NCI-H2107 (cell line): ENCODE measurements at regions not wholly inside any gene's neighbourhood (a gene's known extent, or its start where the extent isn't known, plus 50 kb on each side); places are given as distances from the start of the nearest gene placed in this dataset.

Source experiments
- DNase-seq: peaks from one replicate; lab custom pipeline; 2025; lab: John Stamatoyannopoulos, UW

DNA sequence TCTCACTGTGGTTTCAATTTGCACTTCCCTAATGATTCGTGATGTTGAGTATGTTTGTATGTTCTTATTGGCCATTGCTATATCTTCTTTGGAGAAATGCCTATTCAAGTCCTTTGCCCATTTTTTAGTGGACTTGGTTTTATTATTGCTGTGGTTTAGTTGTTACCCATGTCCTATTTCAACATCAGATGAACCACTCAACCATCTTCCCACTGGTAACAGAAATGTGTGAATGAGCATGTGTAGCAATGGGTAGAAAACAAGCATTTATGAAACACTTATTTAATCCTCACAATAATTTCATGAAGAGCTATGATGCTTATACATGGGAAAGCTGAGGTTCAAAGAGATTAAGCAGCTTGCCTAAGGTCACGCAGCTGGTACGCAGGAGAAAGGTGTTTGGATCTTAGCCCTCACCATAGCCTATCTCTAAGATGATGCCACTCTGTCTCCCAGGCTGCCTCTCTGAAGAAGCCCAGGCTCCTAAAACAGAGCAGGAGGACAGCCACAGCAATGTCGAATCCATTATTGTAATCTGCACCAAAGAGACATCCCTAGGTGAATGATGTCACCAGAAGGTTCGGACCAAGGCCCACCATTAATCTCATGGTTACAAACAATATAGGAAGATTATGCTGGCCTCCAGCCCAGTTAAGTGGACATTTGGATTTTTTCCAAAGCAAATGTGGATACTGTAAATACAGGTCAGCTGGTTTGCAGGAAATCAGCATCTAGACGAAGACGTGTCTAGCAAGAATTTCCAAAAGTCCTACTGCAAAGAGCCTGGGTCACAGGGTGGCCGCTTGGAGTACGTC, 447.6 kb upstream of the ZMIZ1 start:
- DNase-seq: no peak

DNA sequence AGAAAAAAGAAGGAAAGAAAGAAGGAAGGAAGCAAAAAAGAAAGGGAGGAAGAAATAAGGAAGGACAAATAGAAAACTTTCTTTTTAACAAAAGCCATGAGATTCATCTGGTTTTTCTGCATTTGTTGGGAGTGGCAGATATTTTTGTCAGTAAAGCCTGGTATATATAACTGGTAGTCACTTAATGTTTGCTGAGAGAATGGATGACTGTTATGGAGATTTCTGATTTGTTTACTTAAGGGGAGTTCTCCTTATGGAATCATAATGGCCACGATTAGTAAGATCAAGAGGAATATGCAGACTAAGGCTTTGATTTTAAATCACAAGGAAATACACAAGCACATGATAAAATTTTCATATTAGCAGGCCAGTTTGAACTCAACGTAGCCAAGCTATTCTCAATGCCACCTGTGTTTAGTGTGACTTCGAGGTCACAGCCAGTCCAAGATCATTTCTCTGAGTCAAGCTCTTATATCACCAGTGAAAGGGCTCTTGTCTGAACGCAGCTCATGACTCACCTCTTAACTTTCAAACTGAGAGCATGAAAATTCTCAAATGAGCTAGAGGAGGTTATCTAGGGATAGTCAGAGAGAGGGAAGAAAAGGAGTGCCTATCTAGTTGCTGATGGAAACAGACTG, 445.1 kb upstream of the ZMIZ1 start:
- no peak for DNase-seq

DNA sequence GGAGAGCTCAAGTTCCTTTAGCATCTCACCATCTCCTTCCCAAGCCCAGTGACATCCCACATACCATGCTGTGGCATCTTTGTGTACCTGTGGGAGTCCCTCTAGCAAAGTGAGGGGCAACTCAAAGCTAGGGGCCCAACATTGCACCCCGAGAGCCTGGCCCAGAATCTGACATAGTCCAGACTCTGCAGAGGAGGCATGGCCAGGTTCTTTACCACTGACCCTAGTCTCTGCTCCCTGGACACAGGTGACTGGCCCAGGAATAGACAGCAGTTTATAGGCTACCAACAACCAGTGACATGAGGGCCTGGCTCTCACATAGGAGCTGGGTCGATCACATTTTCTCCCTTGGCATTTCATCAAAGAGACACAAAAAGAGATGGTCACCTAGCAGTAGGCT, 444.0 kb upstream of the ZMIZ1 start:
- DNase-seq: no peak

DNA sequence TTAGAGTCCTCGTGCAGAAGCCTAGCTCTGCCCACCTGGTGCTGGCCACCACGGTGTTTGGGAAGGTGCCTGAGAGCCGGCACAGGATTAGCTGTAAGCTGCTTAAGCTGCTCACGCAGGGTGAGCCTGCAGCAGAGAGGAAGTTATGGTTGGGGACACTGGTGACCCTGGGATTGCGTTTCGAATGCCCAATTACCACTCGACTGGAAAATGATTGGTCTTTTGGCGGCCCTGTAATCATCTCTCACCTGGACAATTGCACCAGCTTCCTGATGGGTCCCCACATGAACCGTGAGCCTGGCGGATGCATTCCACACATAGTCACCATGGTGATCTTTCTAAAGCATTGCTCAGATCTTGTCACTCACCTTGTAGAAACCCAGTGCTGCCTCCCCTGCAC, 442.3 kb upstream of the ZMIZ1 start:
- no peak for DNase-seq

DNA sequence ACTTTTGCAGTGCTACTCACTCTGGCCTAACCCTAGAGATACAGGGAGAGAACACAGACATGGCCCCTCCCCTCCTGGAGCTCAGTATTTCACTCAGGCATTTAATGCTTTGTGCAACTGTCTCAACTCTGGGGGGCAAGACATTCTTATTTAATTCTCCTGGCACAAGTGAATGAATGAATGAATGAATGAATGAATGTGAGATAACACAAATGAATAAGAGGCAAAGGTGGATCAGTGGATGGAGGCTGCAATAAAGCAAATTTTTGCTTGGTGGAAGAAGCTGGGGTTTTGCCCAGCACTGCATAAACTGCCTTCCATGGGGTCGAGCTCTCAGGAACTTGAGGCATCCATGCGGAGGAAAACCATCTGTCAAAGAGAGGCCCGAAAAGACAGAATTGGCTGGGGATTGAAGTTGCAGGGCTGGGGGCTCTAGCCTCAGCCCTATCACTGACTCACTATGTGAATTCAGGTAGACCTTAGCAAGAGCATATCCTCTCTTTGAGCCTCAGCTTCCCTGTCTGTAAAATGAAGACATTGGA, 441.4 kb upstream of the ZMIZ1 start:
- DNase-seq: no peak

DNA sequence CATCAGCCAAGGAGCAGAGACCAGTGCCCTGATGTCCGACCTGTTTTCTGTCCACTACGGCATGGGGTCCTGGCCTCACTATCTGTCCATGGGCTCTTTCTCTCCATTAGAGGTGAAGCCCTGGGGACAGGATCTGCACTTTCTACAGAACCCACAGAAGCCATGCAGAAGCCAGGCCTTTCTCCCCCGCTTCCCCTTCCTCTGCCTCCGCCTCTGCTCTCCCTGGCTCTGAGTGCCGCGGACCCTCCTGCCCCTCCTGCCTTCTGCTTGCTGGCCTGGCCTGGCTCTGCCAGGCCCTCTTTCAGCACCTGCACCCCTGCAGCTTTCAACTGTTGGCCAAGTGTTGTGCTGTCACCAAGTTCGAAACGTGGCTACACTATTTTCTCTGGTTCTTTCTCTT, 439.8 kb upstream of the ZMIZ1 start:
- DNase-seq: no peak

DNA sequence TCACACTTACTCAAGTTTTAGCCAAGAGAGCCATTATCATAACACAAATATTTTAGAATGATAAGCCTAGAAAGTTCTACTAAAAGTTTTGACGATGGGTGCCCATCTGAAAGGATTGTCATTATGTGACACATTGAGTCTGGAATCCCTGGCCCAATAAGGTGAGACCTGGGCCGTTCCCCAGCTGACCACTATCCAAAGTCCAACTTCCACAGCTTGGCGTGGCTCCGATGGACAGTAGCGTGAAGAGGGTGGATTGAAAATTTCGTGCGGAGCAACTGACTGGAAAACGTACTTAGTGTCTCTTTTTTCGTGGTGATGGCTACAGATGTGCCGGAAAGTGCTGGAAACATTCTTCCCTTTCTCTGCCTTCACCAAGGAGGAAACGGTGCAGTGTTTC, 439.0 kb upstream of the ZMIZ1 start:
- DNase-seq: no peak

DNA sequence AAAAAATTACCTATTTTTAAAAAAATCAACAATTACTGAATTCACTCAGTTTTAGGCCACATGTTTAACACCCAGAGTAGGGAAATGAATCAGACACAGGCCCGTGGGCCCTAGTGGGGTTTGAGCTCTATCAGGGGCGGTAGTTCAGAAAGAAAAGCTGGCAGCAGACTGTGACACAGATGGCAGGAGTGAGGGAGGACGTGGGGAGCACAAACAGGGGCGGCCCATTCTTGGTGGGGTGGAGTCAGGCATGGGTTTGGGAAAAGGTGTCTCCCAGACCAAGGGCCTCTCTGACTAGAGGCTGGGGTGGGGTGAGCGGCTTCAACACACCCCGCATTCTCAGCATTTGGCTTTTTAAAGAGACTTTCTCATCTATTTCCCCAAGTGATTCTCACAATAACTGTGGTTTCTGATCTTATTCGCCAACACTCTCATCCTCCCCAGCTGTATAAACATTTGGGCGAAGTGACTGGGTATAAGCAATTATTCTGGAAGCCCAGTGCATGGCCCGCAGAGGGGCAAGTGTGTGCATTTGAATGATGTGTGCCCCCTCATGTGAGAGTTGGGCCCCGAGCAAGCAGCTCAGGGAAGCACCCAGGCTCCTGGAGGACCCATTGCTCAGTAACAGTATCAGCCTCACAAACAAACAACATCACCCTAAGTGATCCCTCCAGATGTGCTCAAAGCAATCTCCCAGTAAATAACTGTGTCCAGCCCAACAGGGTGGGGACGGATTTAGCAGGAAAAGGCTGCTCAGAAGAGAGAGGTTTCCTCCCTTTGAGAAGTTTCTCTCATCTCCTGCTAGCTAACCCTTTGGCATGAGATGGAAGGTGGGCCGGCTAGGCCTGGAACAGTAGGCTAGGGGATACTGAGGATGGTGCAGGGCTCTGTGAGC, 437.6 kb upstream of the ZMIZ1 start:
- DNase-seq: no peak

DNA sequence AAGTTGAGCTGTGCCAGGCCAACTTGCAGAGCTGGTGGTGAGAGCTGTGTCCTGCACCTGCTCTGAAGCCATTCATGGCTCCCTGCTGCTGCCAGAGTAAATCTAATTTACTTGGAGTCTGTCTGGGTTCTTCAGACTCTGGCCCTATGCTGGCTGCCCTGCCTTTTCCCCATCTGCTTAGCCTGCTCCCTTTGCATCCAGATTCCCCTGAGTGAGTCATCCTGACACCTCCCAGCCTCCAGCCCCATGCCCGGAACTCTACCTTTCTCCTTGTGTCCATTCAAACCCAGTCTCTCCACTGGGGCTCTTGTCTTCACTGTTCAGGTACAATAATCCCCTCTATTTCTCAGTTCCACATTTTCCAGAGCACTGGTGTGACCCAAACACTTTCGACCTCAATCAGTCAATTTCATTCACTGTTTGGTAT, 434.4 kb upstream of the ZMIZ1 start:
- DNase-seq: no peak

DNA sequence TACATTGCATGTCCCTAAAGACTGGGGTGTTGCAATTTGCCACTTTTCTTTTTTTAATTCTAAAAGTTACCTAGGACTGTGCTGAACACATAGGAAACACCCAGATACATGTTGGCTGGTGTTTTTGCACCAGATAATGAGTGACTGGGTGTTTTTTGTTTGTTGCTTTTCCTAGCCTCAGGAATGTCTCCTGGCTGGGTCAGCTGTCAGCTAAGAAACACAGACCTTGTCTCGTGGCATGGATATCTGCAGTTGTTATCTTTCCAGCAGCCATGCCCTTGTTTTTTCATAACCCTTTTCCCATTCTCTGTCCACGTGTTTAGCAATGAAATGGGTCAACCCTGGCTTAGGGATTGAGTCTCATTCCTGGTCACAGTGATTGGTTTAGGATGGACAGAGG, 433.9 kb upstream of the ZMIZ1 start:
- no peak for DNase-seq

DNA sequence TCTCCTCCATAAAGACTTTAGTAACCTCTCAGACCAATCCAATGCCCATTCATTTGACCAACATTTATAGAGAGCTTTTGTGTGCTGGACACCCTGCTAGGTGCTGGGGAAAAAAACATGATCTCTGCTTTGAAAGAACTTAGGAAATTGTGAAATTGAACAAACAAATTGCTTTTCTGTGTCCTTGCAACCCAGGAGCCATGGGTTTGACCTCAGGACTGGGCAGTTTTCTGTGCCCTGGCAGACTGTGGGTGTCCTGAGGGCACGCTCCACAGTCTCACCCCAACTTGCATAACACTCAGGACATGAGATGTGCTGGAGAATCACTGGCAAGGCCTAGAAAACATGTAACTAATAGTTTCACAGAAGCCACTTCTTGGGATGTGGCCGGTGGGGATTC, 429.1 kb upstream of the ZMIZ1 start:
- no peak for DNase-seq

DNA sequence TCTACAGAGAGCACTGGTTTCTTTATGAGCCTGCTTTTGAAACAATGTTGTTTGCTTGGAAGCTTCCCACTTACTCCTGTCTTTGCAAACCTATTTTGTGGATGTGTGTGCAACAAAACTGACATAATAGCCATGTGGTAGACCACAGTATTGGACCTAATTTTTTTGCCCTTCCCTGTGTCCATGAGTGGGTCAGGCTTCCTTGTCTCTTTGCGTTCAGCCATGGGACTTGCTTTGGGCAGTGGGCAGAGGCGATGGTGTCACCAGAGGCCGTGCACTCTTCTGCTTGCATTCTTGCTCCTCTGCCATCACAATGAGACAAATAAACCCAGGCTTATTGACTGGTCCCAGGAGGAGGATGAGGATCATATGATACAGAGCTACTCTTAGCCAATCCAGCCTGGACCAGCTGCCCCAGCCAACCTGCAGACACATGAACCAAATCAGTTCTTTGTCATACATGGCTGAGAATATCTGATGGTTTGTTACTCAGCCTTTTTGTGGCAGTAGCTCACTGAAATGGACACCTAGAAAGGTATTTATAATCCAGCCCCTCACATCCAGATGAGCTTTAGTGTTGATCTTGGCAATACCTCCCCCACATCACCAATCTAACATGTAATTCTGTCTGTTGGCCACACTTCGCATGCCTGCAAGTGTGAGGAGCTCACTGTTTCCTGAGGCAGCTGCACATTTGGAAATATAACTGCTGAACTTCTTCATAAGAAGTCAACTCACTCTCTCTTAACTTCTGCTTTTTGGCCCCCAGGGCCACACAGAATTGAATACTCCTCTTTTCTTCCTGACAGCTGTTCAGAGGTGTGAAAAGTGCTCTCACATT, 427.8 kb upstream of the ZMIZ1 start:
- DNase-seq: no peak

DNA sequence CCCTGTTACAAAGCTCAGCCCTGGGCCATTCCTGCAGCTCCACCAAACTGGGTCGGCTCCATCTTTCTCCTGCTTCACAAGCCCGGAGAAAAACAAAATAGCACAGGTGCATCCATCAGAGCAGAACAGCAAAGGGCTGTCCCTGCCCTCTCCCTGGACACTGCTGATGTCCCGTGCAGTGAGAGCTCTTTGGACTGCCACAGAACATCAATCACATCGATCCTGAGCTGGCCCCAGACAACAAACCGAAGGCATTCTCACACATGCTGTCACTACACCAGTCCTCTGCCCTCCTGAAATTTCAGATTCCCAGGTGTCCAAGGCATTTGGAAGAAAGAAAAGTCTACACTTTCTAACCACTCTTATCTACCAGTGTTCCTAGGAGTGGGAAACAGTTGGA, 427.1 kb upstream of the ZMIZ1 start:
- DNase-seq: no peak

DNA sequence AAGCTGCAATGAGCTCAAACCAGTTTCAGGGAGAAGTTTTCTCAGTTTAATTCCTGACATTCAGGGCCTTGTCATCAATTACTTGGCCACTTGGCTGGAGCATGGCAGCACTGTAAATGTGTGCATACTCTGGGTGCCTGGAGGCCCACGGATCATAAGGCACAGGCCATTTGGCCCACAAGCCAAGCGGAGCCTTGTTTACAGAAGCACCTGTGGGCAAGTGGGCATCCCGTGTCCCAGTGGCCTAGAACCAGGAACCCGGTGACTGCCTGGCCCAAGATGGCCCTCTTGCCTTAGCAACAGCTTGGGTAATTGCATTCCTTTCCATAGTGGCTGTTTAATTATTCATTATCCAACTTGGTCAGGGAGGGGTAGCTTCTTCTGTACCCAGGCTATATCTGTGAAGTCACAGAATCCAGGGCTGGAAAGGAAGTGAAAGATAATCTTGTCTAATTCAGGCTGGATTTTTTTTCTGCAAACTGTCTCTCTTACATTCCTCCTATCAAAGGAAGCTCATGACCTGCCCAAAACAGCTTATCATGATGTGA, 426.4 kb upstream of the ZMIZ1 start:
- no peak for DNase-seq

DNA sequence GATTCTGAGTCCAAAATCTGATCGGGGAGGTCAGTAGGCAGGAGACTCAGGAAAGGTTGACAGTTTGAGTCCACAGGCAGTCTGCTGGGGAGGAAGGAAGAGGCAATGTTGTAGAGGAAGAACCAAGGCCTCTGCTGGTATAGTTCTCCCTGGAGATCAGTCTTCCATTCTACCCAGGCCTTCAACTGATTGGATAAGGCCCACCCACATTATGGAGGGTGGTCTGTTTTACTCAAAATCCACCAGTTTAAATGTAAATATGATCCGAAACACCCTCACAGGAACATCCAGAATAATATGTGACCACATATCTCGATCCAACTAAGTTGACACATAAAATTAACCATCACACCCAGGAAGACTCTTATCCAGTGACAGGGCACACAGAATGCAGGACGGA, 425.3 kb upstream of the ZMIZ1 start:
- no peak for DNase-seq

DNA sequence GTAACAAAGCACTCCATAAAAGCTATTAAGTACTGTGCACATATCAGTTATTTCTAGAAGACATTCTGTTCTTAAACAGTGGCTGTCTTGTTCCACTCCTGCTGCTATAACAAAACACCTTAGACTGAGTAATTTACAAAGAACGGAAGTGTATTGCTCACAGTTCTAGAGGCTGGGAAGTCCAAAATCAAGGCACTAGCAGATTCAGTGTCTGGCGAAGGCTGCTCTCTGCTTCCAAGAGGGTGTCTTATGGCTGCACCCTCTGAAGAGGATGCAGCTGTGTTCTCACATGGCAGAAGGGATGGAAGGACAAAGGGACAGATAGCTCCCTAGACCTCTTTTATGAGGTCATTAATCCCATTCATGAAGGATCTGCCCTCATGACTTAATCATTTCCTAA, 424.2 kb upstream of the ZMIZ1 start:
- DNase-seq: no peak

DNA sequence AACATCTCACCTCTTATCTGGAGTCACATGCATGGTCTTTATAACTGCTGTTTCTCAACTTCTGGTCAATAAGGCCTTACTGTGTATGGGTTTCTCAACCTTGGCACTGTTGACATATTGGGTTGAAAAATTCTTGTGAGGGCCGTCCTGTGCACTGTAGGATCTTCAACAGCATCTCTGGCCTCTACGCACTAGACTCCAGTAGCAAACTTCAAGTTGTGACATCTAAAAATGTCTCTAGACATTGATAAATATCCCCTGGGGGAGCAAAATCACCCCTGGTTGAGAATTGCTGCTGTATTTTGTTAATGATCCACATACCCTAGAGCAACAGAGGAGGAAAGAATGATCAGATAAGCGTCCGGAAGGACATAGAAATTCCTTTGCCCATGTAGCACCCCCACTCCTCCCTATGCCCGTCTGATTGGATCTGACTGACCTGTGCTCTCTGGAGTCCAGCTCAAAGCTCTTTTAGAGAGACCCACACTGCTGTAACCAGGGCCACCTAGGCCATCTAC, 423.5 kb upstream of the ZMIZ1 start:
- no peak for DNase-seq

DNA sequence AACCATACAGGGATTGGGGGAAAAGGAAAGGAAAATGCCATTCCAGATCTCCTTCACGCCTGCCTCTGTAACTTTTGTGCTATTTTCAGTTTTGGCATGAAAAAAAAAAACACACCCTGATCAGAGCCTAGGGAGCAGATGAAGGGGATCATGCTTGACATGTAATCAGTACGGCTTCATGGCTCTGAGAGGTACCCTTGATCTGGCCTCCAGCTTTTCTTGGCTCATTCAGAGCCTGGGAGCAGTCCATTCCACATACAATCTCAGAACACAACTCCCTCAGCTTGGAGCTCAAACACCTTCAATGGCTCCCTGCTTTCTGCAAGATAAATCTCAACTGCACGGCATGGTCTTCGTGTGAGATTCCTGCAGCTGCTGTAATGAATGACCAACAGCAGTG, 422.8 kb upstream of the ZMIZ1 start:
- DNase-seq: no peak

DNA sequence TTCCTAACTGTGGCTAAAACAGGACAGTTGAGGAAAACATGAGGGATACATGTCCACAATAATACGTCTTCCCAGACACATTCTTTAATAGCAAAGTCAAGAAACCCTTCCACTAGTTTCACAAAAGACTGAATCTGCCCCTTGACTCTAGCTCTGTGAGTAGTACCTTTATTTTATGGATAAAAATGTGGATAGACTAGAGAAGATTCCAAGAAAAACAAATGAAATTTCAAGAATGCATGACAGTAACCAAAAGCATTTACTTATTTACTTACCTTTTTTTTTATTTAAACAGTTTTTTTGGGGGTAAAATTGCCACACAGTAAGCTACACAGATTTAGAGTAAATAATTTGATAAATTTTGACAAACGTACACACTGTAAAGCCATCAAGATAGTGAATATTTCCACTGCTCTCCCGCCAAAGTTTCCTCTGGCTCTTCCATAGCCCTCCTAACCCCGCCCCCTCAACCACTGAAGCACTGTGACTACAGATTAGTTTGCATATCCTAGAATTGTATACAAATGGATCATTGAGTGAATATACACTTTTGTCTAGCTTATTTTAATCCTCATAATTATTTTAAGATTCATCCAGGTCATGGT, 420.4 kb upstream of the ZMIZ1 start:
- DNase-seq: no peak

DNA sequence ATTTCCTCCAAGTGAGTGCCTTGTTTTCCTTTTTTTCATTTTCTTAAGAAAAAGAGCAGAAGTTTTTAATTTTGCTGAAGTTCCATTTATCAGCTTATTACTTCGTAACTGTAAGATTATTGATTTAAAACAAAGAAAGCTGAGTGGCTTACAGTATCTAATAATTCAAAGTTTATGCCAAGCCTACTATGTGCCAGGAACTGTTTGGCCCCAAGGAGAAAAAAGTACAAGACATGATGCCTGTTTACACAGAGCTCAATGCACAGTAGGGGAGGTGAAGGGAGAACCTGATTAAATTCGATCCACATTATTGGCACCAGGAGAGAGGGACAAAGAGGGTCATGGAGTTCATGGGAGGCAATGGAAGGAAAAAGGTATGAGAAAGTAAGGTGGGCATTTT, 419.3 kb upstream of the ZMIZ1 start:
- no peak for DNase-seq

DNA sequence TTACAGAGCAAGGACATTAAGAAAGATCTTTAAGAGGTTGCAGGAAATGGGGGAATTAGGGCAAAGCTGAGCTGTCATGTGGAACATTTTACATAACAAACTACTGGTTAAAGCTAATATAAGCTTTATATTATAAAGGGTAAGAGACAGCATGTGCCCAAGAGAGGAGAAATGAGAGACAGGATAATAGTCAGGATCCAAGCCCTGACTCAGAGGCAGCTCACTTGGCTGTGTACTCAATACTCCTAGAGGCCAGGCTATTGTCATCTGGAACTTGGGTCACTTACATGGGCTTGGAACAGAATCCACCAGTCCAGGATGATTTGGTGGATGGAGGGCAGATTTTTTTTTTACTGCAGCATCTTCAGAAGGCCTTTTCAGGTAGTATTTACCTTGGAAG, 418.6 kb upstream of the ZMIZ1 start:
- no peak for DNase-seq
